Endothelial cell of umbilical vein (primary cell): ENCODE measurements at regions not wholly inside any gene's neighbourhood (a gene's known extent, or its start where the extent isn't known, plus 50 kb on each side); places are given as distances from the start of the nearest gene placed in this dataset.

Experiments used
- BruUV-seq: library from RNA; stranded (reverse); fragments of 400-500 nt; replicated peaks from 2 replicates; lab custom pipeline; 2021; lab: Mats Ljungman, UMichigan
- CTCF ChIA-PET: fragments of 300-600, 350-600 bp; sonication (Branson Sonifier 250); formaldehyde crosslinking; loops from one replicate; lab custom pipeline; 2021; ENCODE audit warnings: antibody characterized with exemption, inconsistent platforms; lab: Charles Lee
- POLR2A ChIA-PET: fragments of 300-600, 350-600 bp; sonication (Branson Sonifier 250); formaldehyde crosslinking; loops from one replicate; lab custom pipeline; 2021; ENCODE audit warnings: antibody characterized with exemption, inconsistent platforms; lab: Charles Lee
- DNase-seq: peaks from one replicate; pipeline ENCODE4 v3.0.0-alpha.2; 2011; ENCODE audit warnings: low read depth, low spot score
- FAIRE-seq: peaks from 2 replicates; lab custom pipeline; 2011; peaks lifted over from hg19 to GRCh38; lab: Jason Lieb, UNC
- H2AFZ ChIP-seq: 2 replicates; pipeline ENCODE4 v1.6.0; 2012; ENCODE audit warnings: low read depth, low read length, control low read depth, inconsistent platforms
- H3K27ac ChIP-seq: 2 replicates; pipeline ENCODE4 v1.5.1; 2011; ENCODE audit warnings: low read depth, mild to moderate bottlenecking, control low read depth, low read length, moderate library complexity; ENCODE audit not compliant: insufficient read depth
- H3K27me3 ChIP-seq, 2 experiments: 2 replicates each; pipeline versions ENCODE4 v1.6.0 to v1.6.1; 2011; ENCODE audit warnings: low read length in 2 of 2, mixed read lengths in 1 of 2; ENCODE audit not compliant: control insufficient read depth in 2 of 2, insufficient read depth in 2 of 2
- H3K36me3 ChIP-seq, 2 experiments: 2 replicates in 1 of 2; 3 replicates in 1 of 2; pipeline ENCODE4 v1.5.1; 2011; ENCODE audit warnings: low read length in 2 of 2, mild to moderate bottlenecking in 1 of 2, moderate library complexity in 1 of 2; ENCODE audit not compliant: control insufficient read depth in 2 of 2, insufficient read depth in 2 of 2; ENCODE audit errors: extremely low read depth in 1 of 2
- H3K4me1 ChIP-seq: 3 replicates; pipeline ENCODE4 v1.5.1; 2011; ENCODE audit warnings: mild to moderate bottlenecking, low read length; ENCODE audit not compliant: control insufficient read depth, insufficient read depth; ENCODE audit errors: extremely low read depth
- H3K4me2 ChIP-seq: 2 replicates; pipeline ENCODE4 v1.6.1; 2011; ENCODE audit warnings: low read length, control low read depth, mixed read lengths; ENCODE audit not compliant: insufficient read depth
- H3K4me3 ChIP-seq, 3 experiments: fragments of 200-600 bp in 1 of 3; sonication (generic), shearing (Covaris generic) in 1 of 3; replicated peaks in 1 of 3; 2 replicates each; pipeline ENCODE4 v1.5.1; 2011 to 2016; ENCODE audit warnings: control low read depth in 3 of 3, low read length in 3 of 3, mild to moderate bottlenecking in 2 of 3, inconsistent platforms in 1 of 3, low read depth in 1 of 3, moderate library complexity in 1 of 3; ENCODE audit not compliant: insufficient read depth in 1 of 3
- H3K79me2 ChIP-seq: 2 replicates; pipeline ENCODE4 v1.6.0; 2012; ENCODE audit warnings: low read length, inconsistent platforms; ENCODE audit not compliant: control insufficient read depth, insufficient read depth
- H3K9ac ChIP-seq: replicated peaks from 2 replicates; pipeline ENCODE3; 2011; ENCODE audit warnings: low read length, control low read depth; ENCODE audit not compliant: insufficient read depth; ENCODE audit errors: extremely low read depth
- H3K9me1 ChIP-seq: replicated peaks from 3 replicates; pipeline ENCODE4 v1.6.0; 2011; ENCODE audit warnings: mild to moderate bottlenecking, low read length; ENCODE audit not compliant: control insufficient read depth, insufficient read depth; ENCODE audit errors: extremely low read depth
- H3K9me3 ChIP-seq: replicated peaks from 2 replicates; pipeline ENCODE4 v1.5.1; 2012; ENCODE audit warnings: low read length, inconsistent platforms; ENCODE audit not compliant: control insufficient read depth, insufficient read depth
- H4K20me1 ChIP-seq: replicated peaks from 2 replicates; pipeline ENCODE3; 2011; ENCODE audit warnings: mild to moderate bottlenecking, low read length; ENCODE audit not compliant: control insufficient read depth, insufficient read depth; ENCODE audit errors: extremely low read depth
- EZH2 ChIP-seq: IDR thresholded peaks from 2 replicates; pipeline ENCODE4 v1.6.1; 2012; ENCODE audit warnings: borderline replicate concordance, low read depth, mild to moderate bottlenecking, moderate library complexity, low read length, inconsistent platforms; ENCODE audit not compliant: severe bottlenecking
- FOS ChIP-seq: IDR thresholded peaks from 2 replicates; pipeline ENCODE4 v1.6.1; 2011; ENCODE audit warnings: mild to moderate bottlenecking, low read length, moderate library complexity, borderline replicate concordance; ENCODE audit not compliant: insufficient read depth
- GATA2 ChIP-seq: IDR thresholded peaks from 2 replicates; pipeline ENCODE4 v1.7.0; 2011; ENCODE audit warnings: low read depth, mild to moderate bottlenecking, moderate library complexity, mixed read lengths, low read length; ENCODE audit not compliant: insufficient read length, insufficient read depth
- JUN ChIP-seq: IDR thresholded peaks from 2 replicates; pipeline ENCODE4 v1.6.1; 2011; ENCODE audit warnings: borderline replicate concordance, low read depth; ENCODE audit not compliant: insufficient read length, insufficient read depth
- MYC ChIP-seq: IDR thresholded peaks from one replicate; pipeline ENCODE4 v1.6.1; 2011; ENCODE audit warnings: mild to moderate bottlenecking, low read depth, low read length
- POLR2A ChIP-seq: IDR thresholded peaks from 2 replicates; pipeline ENCODE4 v1.6.1; 2012; ENCODE audit warnings: low read depth, mild to moderate bottlenecking, control low read depth, low read length
- POLR2AphosphoS5 ChIP-seq: IDR thresholded peaks from 2 replicates; pipeline ENCODE4 v1.6.1; 2012; ENCODE audit warnings: low read depth, mild to moderate bottlenecking, control low read depth, low read length, moderate library complexity; ENCODE audit not compliant: insufficient read depth
- dilution Hi-C: fragments of 300-500 bp; cut with MboI; formaldehyde crosslinking; loops from one replicate; pipeline ENCODE4 v1.15.0; 2019; ENCODE audit warnings: low sequenced_read_pairs; ENCODE audit not compliant: extremely low pct_ligation_motif_present
- intact Hi-C: fragments of 100-400 bp; cut with micrococcal nuclease; formaldehyde crosslinking; loops from one replicate; pipeline ENCODE4 v1.10.0; 2022
- TF ChIP-seq, protein P1 (sequence below): IDR thresholded peaks from 2 replicates; pipeline ENCODE4 v1.6.1; 2011; ENCODE audit not compliant: insufficient read depth, insufficient read length
- TF ChIP-seq, protein P2 (sequence below), 2 donors: IDR thresholded peaks; 1 replicate in 1 of 2; 2 replicates in 1 of 2; pipeline ENCODE4 v1.5.1; 2011; ENCODE audit warnings: low read length in 2 of 2, mild to moderate bottlenecking in 2 of 2, moderate library complexity in 2 of 2, control low read depth in 1 of 2, inconsistent platforms in 1 of 2, low read depth in 1 of 2; ENCODE audit not compliant: insufficient read depth in 1 of 2; ENCODE audit errors: extremely low read depth in 1 of 2

DNA sequence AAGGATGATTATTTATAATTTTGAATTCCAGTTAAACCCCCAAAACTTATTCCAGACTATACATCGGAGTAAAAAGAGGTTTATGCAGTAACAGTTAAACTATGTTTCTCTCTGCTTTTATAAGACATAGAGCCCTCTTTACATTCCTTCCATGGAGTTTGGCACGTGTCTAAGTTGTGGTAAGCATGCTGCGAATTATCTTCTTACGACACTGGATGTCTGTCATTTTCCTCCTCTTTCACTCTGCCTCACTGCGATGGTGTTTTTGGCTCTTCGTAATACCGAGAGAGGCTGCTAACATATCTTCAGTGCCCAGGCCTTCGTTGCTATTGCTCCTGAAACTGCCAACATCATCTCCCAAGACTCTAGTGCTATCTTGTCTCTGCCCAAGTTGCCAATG is 83.9 kb upstream of the TGFBR2 start:
- Histone ChIP-seq H3K27me3 (no peaks in the 10 kb centered on the region), H3K4me2 (no peak overlapping the region), H2AFZ (no peak overlapping the region), H4K20me1 (no peaks in the 10 kb centered on the region), H3K4me1 (peaks cover 48% of the 10 kb centered on the region), H3K36me3 (no peaks in the 10 kb centered on the region), H3K27ac (no peak overlapping the region), H3K4me3 (no peak overlapping the region), H3K9ac (no peak overlapping the region), H3K9me1 (no peaks in the 10 kb centered on the region), H3K79me2 (no peaks in the 10 kb centered on the region), H3K9me3 (no peaks in the 10 kb centered on the region)
- dilution Hi-C loops (no loop called here), intact Hi-C loops (no loop called here)
- BruUV-seq = no TSS peak
- ChIA-PET POLR2A (no interaction called here), CTCF (interaction anchor here (1.2 kb wide), 1 partner anchor 323 kb away, joined by 3 read pairs; no protein-coding TSS in a partner anchor)
- TF ChIP-seq MYC = no peak
- TF ChIP-seq EZH2 = no peak
- no peak for TF ChIP-seq GATA2
- no peak for TF ChIP-seq POLR2AphosphoS5
- TF ChIP-seq POLR2A = no peak
- TF ChIP-seq, protein P1, sequence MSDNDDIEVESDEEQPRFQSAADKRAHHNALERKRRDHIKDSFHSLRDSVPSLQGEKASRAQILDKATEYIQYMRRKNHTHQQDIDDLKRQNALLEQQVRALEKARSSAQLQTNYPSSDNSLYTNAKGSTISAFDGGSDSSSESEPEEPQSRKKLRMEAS = no peak
- DNase-seq (no peak), FAIRE-seq (no peak)

DNA sequence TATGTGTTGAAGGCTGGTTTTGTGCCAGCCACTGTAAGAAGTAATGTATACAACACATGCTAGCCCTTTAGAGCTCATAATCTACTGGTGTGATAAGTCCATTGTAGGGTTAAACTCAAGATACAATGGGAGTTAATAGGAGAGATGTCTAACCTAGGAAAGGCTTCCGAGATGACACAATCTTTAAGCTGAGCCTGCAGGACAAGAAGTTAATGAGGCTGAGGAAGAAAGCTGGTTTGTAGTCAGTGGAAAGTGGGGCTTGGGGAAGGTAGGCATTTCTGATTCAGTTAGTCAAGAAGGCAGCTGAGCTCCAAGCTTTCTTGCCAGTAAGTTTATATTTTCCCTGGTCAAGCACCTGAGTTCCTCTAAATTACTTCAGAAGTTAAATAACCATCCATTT is 83.0 kb upstream of the TGFBR2 start:
- dilution Hi-C loops = no loop called here
- Histone ChIP-seq H3K4me2 (no peak overlapping the region), H4K20me1 (no peaks in the 10 kb centered on the region), H3K9me3 (no peaks in the 10 kb centered on the region), H3K79me2 (no peaks in the 10 kb centered on the region), H3K9ac (no peak overlapping the region), H2AFZ (no peak overlapping the region), H3K27ac (no peak overlapping the region), H3K36me3 (no peaks in the 10 kb centered on the region), H3K4me3 (no peak overlapping the region), H3K4me1 (peaks cover 48% of the 10 kb centered on the region), H3K27me3 (no peaks in the 10 kb centered on the region), H3K9me1 (no peaks in the 10 kb centered on the region)
- TF ChIP-seq JUN = no peak
- no peak for TF ChIP-seq FOS
- TF ChIP-seq, protein P2, sequence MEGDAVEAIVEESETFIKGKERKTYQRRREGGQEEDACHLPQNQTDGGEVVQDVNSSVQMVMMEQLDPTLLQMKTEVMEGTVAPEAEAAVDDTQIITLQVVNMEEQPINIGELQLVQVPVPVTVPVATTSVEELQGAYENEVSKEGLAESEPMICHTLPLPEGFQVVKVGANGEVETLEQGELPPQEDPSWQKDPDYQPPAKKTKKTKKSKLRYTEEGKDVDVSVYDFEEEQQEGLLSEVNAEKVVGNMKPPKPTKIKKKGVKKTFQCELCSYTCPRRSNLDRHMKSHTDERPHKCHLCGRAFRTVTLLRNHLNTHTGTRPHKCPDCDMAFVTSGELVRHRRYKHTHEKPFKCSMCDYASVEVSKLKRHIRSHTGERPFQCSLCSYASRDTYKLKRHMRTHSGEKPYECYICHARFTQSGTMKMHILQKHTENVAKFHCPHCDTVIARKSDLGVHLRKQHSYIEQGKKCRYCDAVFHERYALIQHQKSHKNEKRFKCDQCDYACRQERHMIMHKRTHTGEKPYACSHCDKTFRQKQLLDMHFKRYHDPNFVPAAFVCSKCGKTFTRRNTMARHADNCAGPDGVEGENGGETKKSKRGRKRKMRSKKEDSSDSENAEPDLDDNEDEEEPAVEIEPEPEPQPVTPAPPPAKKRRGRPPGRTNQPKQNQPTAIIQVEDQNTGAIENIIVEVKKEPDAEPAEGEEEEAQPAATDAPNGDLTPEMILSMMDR (IDR thresholded peaks at IDR 0.05; ENCODE audit: extremely low read depth in 1 of 2, insufficient read depth in 1 of 2, low read depth in 1 of 2, low read length in 2 of 2) = no peak
- TF ChIP-seq EZH2 = no peak
- TF ChIP-seq POLR2AphosphoS5 = no peak
- TF ChIP-seq MYC = no peak
- TF ChIP-seq, protein P1 = no peak
- TF ChIP-seq POLR2A = no peak
- TF ChIP-seq GATA2 = no peak
- BruUV-seq = no TSS peak
- FAIRE-seq = no peak
- intact Hi-C loops = no loop called here
- CTCF ChIA-PET = interaction anchor here (1.1 kb wide), 1 partner anchor 326 kb away, joined by 3 read pairs; no protein-coding TSS in a partner anchor
- POLR2A ChIA-PET = no interaction called here
- no peak for DNase-seq
